KOPT-K1 (cell line): ENCODE measurements at regions not wholly inside any gene's neighbourhood (a gene's known extent, or its start where the extent isn't known, plus 50 kb on each side); places are given as distances from the start of the nearest gene placed in this dataset.

Experiments used
- H3K27ac ChIP-seq: fragments of 200-600 bp; sonication (generic); 2 replicates; pipeline ENCODE4 v1.5.1; 2016; ENCODE audit warnings: antibody characterized with exemption, mild to moderate bottlenecking, low read depth, low read length; ENCODE audit not compliant: poor library complexity, severe bottlenecking
- H3K36me3 ChIP-seq: fragments of 200-600 bp; sonication (generic); 2 replicates; pipeline ENCODE4 v1.5.1; 2017; ENCODE audit warnings: antibody characterized with exemption, mild to moderate bottlenecking, low read length, moderate library complexity; ENCODE audit not compliant: insufficient read depth
- H3K9me3 ChIP-seq: fragments of 200-600 bp; sonication (generic); 2 replicates; pipeline ENCODE4 v1.5.1; 2017; ENCODE audit warnings: antibody characterized with exemption, low read length, mild to moderate bottlenecking; ENCODE audit not compliant: insufficient read depth, poor library complexity, severe bottlenecking

- no peaks in the 10 kb centered on the region for H3K9me3 ChIP-seq
- H3K36me3 ChIP-seq = no peaks in the 10 kb centered on the region
- H3K27ac ChIP-seq = no peak overlapping the region
Observed at GRCh38 chr3:118466795-118467330, 567.8 kb downstream of the IGSF11 start.

DNA sequence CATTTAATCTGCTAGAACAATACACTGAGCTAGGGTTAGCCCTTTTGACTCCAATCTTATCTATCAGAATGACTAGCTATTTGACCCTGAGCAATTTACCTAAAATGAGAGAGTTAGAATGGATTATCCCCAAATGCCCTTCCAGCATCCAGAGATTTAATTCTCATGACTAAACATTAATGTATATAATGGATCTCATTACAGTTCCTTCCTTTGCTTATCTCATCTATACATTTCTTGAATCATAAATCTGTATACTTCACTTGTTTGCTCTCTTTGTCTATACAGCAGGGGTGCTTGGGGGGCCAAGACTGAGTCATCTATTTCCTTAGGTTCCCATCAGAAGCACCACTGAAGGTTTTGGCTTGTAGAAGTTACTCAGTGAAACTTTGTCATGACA, 565.8 kb downstream of the IGSF11 start:
- Histone ChIP-seq H3K9me3 (no peaks in the 10 kb centered on the region), H3K36me3 (no peaks in the 10 kb centered on the region), H3K27ac (no peak overlapping the region)

GRCh38 chr3:118472586-118472985, 562.1 kb downstream of the IGSF11 start:
- Histone ChIP-seq H3K9me3 (no peaks in the 10 kb centered on the region), H3K27ac (no peak overlapping the region), H3K36me3 (no peaks in the 10 kb centered on the region)

GRCh38 chr3:118473343-118473742, 561.3 kb downstream of the IGSF11 start:
- Histone ChIP-seq H3K27ac (no peak overlapping the region), H3K36me3 (no peaks in the 10 kb centered on the region), H3K9me3 (no peaks in the 10 kb centered on the region)

GRCh38 chr3:118476885-118477618, 557.6 kb downstream of the IGSF11 start:
- Histone ChIP-seq H3K9me3 (no peaks in the 10 kb centered on the region), H3K27ac (no peak overlapping the region), H3K36me3 (no peaks in the 10 kb centered on the region)

DNA sequence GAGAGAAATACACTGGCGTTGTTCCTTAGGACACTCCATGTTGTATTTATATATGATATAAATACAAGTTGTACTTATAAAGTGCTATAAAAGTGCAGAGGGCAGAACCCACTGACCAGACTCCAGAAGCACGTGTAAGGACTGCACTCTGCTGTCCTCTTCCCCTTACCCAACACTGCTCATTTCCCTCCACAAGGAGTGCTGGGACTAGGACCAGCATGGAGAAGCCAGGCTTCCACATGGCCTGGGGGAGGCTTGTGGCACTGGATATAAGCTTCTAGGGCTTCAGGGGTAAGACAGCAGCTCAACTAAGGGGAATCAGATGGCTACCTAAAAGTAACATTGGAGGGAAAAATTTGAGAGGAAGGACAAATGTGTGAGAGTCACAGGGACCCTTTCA, 556.9 kb downstream of the IGSF11 start:
- H3K27ac ChIP-seq = no peak overlapping the region
- H3K9me3 ChIP-seq = no peaks in the 10 kb centered on the region
- H3K36me3 ChIP-seq = no peaks in the 10 kb centered on the region

DNA sequence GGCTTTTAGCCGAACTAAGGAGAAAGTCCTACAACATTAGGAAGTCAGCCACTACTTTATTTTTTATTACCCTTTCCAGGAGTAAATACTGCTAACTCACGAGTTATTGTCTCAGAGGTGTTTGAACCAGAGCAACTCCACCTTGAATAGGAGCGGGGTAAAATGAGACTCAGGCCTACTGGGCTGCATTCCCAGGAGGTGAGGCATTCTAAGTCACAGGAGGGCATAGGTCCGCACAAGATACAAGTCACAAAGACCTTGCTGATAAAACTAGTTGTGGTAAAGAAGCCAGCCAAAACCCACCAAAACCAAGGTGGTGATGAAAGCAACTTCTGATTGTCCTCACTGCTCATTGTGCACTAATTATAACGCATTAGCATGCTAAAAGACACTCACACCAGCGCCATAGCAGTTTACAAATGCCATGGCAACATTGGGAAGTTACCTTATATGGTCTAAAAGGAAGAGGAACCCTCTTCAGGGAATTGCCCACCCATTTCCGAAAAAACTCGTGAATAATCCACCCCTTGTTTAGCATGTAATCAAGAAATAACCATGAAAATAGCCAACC, 555.9 kb downstream of the IGSF11 start:
- no peaks in the 10 kb centered on the region for H3K9me3 ChIP-seq
- H3K36me3 ChIP-seq = no peaks in the 10 kb centered on the region
- no peak overlapping the region for H3K27ac ChIP-seq

- H3K9me3 ChIP-seq = no peaks in the 10 kb centered on the region
- H3K27ac ChIP-seq = no peak overlapping the region
- no peaks in the 10 kb centered on the region for H3K36me3 ChIP-seq
Observed at GRCh38 chr3:118479376-118479775, 555.3 kb downstream of the IGSF11 start.

- no peaks in the 10 kb centered on the region for H3K9me3 ChIP-seq
- no peak overlapping the region for H3K27ac ChIP-seq
Observed at GRCh38 chr3:118480101-118480860, 554.4 kb downstream of the IGSF11 start.

GRCh38 chr3:118485693-118486092, 549.0 kb downstream of the IGSF11 start:
- H3K9me3 ChIP-seq = no peaks in the 10 kb centered on the region
- H3K36me3 ChIP-seq = no peaks in the 10 kb centered on the region
- no peak overlapping the region for H3K27ac ChIP-seq

More at GRCh38 chr3:118480101-118480860, 554.4 kb downstream of the IGSF11 start:
- H3K36me3 ChIP-seq = no peaks in the 10 kb centered on the region

DNA sequence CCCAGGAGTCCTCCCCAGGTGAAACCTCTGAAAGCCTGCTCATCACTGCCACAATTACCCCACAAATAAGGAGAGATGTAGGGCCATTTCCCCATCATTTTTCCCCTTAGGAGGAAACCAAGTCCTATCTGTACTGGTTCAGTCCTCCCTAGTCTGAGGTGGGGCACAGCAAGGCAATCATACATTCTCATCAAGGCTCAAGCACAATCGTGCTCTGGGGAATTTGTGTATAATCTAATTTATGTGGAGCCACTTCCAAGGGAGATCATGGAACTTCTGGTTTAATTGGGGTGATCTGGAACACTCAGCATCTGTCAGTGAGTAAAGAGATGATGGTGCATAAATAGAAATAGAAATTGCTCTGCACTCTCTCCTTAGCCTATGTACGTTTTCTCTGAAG, 546.9 kb downstream of the IGSF11 start:
- no peaks in the 10 kb centered on the region for H3K36me3 ChIP-seq
- H3K9me3 ChIP-seq = no peaks in the 10 kb centered on the region
- H3K27ac ChIP-seq = no peak overlapping the region

DNA sequence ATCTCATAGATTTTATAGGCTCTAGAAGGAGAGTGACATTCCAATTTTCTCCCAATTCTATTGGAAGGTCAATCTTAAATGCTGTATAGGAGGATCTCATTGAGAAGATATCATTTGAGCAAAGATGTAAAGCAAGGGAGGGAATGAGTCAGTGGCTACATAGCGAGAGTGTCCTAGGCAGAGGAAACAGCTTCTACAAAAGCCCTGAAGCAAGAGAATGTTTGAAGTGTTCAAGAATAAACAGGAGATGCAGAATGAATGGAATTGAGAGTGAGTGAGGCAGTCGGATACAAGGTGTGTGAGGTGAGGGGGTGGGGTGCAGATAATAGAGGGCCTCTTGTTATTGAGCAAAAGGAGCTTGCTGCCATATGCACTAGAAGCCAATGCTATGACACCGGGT, 545.9 kb downstream of the IGSF11 start:
- no peak overlapping the region for H3K27ac ChIP-seq
- no peaks in the 10 kb centered on the region for H3K9me3 ChIP-seq
- no peaks in the 10 kb centered on the region for H3K36me3 ChIP-seq

DNA sequence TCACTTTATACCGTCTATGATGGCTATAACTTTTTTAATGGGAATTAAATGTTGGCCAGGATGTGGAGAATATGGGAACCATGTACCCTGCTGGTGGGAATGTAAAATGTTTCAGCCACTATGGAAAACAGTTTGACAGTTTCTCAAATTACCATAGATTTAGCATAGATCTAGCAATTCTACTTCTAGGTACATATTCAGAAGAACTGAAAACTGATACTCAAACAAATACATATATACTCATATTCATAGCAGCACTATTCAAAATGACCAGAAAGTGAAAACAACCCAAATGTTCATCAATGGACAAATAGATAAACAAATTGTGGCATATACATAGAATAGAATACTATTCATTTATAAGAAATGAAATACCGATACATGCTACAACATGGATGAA, 539.4 kb downstream of the IGSF11 start:
- Histone ChIP-seq H3K36me3 (no peaks in the 10 kb centered on the region), H3K9me3 (no peaks in the 10 kb centered on the region)

GRCh38 chr3:118497274-118497673, 537.4 kb downstream of the IGSF11 start:
- H3K27ac ChIP-seq = no peak overlapping the region
- no peaks in the 10 kb centered on the region for H3K36me3 ChIP-seq

More for the DNA sequence above, 539.4 kb downstream of the IGSF11 start:
- H3K27ac ChIP-seq = no peak overlapping the region

GRCh38 chr3:118501152-118501551, 533.5 kb downstream of the IGSF11 start:
- Histone ChIP-seq H3K36me3 (no peaks in the 10 kb centered on the region), H3K27ac (no peak overlapping the region)

More at GRCh38 chr3:118497274-118497673, 537.4 kb downstream of the IGSF11 start:
- H3K9me3 ChIP-seq = no peaks in the 10 kb centered on the region

More at GRCh38 chr3:118501152-118501551, 533.5 kb downstream of the IGSF11 start:
- no peaks in the 10 kb centered on the region for H3K9me3 ChIP-seq
